Activated T-helper 1 cell treated with anti-CD3 and anti-CD28 coated beads, Interleukin-2, amount 50 U/mL, for 16 hours (primary cell): ENCODE measurements at regions not wholly inside any gene's neighbourhood (a gene's known extent, or its start where the extent isn't known, plus 50 kb on each side); places are given as distances from the start of the nearest gene placed in this dataset.

Source experiments
- DNase-seq, 2 donors: peaks; one replicate each; pipeline ENCODE4 v3.0.0-alpha.2; 2020; ENCODE audit warnings: low read depth in 1 of 2, low spot score in 1 of 2

DNA sequence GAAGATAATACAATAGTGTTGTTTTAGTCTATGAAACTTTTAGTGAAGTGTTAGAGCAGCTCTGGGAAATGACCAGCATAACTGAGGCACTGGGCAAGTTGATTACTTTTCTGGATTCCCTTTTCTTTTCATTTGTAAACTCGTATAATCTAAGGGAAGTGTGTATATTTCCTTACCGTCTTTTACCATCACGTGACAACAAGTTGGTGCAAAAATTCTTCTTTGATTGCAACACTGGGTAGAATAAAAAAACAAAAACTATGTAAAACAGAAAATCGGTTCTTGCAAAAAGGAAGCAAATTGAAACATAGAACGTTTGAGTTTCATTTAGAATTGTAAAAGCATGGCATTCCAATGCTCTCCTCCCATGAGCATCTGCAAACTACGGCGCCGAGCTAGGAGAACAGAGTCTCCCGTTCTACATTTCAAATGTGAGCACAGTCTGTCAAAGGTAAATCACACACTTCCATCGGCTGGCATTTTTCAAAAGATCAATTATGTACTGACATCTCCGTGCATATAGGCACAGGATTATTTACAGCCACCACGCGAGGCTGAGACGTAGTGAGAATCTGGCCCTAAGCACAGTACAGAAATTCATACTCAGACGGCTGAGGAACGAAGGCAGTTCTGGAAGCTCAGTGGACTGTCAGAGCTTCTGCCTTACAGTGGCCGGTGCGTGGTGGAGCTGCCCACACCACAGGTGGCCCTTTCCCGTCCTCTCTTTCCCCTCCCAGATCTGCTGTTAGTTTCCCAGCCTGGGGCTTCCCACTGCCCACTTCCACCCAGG is 314.0 kb downstream of the BMP7 start:
- DNase-seq = no peak

DNA sequence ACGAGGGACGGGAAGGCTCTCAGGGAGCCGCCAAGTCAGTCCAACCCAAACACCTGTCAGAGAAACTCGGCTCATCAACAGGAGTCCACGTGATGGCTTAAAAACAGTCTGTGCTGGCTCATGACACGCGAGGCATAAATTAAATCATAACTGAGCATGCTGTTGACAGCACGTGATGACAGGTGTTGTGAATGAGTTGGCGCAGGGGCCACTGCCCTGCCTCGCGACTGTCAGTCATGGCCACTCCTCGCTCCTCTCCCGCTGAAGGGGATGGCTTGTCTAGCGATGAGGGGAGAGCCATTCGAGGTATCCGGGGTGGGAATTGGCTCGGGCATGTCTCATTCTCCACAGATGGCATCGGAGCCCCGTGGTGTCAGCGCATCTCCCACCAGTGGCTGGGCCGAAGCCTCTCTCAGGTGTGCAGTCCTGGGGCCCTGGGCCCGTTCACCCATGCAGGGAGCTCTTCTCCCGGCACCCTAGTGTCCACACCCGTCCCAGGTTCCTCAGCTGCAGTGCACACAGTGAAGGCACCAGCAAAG is 313.3 kb downstream of the BMP7 start:
- DNase-seq = no peak

DNA sequence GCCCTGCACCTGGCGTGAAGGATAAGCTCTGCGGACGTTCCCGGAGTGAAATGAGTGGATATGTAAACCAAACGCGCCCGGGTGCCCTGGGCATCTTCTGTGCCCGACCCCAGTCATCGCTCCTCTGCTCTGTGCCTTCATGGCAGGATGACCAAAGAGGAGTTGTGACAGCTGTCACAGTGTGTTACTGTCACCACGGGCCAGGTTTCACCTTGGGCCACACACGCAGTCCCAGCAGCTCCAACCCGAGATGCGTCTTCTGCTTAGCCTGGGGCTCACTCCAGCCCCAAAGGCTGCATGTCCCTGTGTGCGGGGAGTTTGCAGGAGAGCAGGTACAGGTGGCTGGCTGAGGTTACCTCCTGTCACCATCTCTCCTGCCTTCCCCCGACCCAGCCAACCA is 311.6 kb downstream of the BMP7 start:
- no peak for DNase-seq

DNA sequence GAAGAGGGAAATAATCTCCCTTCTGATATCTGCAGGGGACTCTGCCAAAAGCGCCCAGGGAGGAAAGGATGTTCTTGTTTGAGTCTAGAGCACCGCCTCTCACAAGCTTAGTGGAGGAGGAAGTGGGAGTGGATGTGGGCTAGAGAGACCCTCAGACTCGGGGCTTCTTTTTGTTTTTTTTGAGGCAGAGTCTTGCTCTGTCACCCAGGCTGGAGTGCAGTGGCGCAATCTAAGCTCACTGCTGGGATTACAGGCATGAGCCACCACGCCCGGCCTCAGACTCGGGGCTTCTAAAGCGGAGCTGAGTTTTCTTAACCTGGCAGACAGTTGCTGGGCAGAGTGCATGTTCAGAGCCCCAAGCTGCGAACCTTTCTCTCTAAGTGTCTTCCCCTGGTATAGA is 310.8 kb downstream of the BMP7 start:
- no peak for DNase-seq

DNA sequence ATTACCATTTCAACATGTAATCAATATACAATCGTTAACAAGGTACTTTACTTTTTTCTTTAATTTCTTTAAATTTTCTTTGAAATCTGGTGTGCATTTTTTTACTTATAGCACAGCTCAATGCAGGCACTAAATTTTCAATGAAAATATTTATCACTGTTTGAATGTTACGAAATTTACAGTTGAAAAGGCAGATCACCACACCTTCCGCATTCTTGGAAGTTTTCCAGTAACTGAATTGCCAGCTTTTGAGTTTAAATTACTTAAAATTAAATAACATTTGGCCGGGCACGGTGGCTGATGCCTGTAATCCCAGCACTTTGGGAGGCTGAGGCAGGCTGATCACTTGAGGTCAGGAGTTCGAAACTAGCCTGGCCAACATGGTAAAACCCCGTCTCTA is 309.9 kb downstream of the BMP7 start:
- DNase-seq = no peak

DNA sequence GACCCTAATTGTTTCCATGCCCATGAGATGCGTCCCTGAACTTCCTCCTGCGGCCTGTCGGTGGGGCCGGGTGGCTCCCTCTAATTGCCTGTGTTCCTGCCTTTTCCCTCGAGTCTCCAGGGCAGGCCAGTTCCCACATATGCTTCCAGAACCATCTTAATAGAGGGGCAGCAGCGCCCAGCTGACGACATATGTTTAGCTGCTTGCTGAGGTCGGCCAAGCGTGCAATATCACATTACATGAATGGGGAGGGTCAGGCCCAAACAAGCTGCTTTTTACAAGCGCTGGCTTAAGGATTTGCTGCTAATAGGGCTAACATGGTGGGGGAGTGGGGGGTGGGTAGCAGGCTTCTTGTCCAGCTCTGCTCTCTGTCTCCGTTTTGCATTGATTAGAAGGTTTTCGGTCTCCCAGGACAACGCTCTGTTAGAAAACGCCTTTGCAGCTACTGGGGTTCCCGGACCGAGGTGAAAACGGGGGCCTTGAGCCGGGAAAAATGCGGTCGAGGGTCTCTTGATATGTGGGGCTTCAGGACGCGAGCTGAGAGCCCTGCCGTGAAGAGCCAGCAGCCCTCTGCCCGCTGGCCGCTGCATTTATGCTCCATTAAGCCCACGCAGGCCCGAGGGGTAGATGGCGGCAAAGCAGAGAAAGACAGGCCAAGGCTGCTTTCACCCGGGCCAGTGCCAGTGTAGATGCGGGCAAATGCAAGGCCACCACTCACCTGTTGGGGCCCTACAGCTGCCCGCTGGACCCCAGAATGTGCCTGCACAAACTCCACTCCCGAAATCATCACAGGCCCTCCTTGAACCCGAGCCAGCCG is 308.5 kb downstream of the BMP7 start:
- DNase-seq = no peak

DNA sequence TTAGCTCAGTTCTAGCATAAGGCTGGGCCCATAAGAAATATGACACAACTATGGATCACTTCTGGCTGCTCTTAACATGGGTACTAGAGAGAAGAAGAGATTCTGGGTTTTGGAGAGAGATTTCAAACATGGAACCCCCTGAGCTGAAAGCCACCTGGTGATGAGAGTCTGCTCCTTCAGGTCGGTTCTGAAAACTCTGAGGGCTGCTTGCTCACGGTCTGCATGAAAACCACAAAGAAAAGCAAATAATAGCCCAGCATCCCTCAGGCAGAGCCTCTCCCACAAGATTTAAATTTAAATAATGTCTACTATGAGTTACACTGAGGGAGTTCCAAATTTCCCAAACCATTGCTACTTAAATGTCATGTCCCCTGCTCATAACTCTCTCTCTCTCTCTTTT is 301.5 kb downstream of the BMP7 start:
- no peak for DNase-seq

GRCh38 chr20:56967916-56968315 is 298.5 kb downstream of the BMP7 start:
- DNase-seq = no peak

DNA sequence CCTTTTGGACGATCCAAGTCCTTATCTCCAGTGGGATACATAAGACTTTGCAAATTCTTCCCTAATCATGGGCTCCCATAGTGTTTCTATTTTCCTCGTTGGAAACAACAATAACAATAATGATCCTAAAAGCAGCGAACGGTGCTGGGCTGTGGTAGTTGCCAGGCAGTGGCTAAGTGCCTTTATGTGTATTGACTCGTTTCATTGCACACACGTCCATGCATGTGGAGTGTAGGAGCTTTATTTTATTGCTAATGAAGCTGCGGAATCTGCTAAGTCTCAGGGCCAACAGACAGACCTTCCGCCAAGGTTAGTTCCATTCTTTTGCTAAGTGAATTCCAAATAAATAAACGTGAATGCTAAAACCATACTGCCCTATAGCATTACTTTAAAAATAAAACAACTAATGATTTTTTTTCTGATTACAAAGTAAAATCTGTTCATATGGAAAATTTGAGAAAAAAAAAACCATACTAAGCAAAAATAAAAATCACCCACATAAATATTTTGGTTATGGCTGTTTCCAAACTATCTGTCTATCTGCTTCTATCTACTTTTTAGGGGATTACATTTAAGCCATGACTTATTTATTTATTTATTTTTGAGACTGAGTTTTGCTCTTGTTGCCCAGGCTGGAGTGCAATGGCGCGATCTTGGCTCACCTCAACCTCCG is 297.9 kb downstream of the BMP7 start:
- DNase-seq = no peak

DNA sequence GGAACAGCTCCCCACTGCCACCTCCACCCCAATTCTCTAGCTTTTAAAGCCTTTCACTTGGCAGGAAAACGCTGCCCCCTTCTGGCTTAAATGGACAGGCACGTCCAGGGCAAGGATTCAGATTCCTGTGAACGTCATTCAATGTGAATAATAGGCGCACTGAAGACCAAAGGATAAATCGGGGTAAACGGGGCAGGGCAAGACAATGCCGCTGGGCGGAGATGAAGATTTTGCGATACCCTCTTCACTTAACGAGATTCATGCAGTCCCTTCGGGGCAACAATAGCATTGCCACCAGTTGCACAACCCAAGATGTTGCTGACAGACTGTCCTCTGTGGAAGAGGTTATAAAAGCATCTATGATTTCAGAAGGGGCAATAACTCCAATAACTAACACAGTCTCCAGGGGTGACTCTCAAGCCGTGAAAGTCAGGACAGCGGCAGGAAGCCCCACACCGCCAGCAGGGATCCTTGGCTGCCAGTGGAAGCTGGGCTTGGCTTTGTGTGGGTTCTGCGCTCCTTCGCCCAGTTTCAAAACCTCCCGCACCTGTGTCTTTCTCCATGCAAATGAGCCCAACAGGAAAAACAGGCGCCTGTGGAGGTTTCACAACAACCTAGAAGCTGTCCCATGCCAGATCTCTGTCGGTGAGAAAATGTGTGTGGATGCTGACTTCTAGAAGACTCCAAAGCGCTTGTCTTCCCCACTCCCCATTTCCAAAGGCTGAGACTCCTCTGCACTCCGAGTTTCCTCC is 291.8 kb downstream of the BMP7 start:
- DNase-seq = no peak

DNA sequence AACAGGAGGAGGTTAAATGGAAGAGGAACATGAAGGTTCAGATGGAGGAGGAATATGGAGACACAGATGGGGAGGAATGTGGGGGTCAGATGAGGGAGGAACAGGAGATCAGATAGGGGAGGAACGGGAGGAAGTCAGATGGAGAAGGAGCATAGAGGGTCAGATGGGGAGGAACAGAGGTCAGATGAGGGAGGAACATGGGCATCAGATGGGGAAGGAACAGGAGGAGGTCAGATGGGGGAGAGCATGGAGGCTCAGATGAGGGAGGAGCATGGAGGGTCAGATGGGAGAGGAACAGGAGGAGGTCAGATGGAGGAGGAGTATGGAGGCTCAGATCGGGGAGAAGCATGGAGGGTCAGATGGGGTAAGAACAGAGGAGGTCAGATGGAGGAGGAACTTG is 290.6 kb downstream of the BMP7 start:
- DNase-seq = no peak

DNA sequence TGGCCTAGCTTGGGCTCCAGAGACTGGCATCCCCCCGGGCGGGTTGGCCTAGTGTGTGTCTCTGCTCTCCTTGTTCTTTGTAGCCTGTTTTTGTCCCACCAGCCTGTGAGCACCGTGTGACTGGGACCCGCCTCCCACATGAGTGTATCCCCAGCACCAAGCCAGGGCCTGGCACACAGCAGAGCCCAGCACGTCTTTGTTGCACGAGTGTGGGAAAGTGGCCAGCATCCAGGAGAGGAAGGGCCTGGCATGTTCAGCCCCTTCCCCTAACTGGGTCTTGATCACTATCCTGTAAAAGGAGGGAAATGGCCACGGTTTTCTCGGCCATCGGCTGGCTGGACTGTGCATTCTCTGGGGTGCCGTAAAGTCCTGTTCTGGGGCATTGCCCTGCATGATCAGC is 290.1 kb downstream of the BMP7 start:
- DNase-seq = no peak

GRCh38 chr20:56978475-56978874 is 288.0 kb downstream of the BMP7 start:
- DNase-seq = no peak

DNA sequence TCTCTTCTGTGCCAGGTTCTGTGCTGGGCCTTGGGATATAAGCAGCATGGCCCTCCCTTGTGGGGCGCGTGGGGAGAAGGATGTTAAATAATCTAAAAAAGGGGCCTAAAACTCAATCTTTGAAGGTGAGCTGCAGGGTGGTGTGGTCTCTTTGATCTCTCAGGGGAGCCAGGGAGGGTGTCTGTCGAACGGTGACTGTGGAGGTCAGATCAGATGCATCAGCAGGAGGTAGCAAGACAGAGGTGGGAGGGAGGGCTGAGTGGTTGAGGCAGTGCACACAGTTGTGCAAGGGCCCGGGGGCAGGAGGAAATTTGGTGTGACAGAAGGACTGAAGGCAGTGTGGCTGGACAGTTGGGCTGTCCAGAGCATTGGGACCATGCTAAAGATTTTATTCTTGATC is 287.3 kb downstream of the BMP7 start:
- no peak for DNase-seq

DNA sequence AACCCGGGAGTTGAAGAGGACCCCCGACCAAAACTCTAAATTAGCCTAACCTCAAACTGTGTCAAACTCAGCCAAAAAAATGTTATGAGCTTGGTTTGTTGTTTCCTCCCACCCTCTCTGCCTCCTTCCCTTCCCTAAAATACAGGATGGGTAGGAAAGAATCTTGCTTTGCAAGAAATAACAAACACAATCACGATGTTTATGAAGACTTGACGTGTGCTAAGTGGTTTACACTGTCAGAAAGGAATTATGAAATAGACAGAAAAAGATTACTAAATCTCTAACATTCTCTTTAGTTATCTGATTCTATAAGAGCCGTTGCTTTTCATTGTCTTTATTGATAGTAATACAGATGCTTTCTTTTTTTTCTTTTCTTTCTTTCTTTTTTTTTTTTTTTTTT is 285.1 kb downstream of the BMP7 start:
- DNase-seq = no peak

GRCh38 chr20:56983813-56984212 is 282.6 kb downstream of the BMP7 start:
- DNase-seq = no peak

GRCh38 chr20:56985066-56985685 is 281.3 kb downstream of the BMP7 start:
- DNase-seq = no peak

DNA sequence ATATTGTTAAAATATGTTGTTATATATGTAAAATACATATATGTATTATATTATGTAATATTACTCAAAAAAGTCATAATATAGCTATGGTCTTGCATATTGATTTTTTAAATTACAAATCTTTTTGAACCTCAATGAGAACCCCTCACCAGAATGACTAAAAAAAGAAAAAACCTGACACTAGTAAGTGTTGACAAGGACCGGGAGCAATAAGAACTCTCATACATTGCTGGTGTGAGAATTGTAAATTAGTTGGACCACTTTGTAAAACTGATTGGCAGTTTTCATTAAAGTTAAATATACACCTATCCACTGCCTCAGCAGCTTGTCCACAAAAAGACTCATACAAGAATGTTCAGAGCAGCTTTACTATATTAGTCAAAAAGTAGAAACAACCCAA is 280.0 kb downstream of the BMP7 start:
- no peak for DNase-seq

- no peak for DNase-seq
These were observed 279.3 kb downstream of the BMP7 start for GRCh38 chr20:56986931-56987720.

DNA sequence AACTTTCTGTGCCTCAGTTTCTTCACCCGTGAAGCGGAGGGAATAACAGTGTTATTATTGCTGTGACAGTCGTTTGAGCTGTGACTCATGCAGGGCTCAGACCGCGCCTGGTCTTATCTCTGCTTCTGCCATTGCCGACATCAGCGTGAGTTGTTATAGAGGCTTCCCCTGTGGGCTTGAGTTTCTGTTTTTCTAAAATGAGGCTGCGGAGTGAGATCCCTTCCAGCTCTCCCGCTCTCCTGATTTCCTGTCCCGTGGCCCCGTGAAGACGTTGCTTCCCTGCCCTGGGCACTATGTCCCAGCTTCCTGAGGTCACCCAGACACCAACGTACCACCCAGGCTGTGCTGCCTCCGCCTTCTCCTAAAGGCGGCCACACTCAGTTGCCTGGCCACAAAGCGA is 278.5 kb downstream of the BMP7 start:
- no peak for DNase-seq
